ENCODE measurements at regions not wholly inside any gene's neighbourhood (a gene's known extent, or its start where the extent isn't known, plus 50 kb on each side); places are given as distances from the start of the nearest gene placed in this dataset.

DNA sequence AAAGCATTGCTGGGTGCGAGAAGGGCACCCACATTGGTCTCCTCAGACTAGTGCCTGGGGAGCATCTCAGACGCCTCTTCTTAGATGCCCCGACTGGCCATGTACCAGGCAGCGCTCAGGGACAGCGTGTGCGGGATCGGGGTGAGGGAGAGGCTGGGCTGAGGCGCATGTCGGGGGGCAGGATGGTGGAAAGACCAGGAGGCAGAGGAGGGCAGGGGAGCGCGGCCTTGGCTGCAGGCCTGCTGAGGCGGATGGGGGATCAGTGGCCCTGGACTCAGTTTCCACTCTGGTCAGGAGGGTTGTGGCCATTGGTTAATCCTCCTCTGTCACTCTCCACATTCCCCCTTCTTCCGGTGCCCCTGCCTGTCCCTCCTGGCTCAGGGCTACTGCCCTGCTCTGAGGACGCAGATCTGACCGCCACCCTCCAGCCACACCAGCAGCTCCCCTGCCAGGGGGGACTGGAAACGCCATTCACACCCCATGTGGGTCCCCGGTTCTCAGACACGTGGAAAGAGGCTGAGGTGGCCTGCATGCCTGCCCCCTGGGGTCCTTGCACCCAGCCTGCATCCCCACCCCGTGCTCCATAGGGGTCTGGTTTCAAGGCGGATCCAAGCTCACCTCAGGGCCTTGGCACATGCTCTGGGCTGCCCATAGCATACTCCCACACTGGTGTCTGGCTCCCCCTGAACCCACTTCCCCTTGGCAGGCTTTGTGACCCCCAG, 105.9 kb downstream of the CPZ start:
- DNase-seq (ENCODE audit: low read depth), result no peak

DNA sequence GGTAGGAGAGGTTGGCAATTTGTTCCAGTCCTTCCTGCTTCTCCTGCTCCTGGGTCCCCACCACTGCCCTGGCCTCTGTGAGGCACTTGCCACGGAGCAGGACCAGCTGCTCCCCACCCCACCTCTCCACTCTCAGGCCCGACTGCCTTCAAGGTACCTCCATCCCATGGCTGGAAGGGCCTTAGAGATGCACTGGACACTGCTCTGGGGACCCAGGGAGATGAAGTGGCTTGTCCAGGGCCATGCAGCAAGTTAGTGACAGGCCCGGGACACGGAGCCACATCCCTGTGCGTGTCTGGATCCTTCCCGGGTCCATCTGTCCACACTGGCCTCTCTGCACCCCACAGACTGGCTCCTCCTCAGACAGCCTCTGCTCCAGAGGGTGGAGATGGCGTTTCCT, 105.3 kb downstream of the CPZ start:
- DNase-seq (ENCODE audit: low read depth), result no peak

DNA sequence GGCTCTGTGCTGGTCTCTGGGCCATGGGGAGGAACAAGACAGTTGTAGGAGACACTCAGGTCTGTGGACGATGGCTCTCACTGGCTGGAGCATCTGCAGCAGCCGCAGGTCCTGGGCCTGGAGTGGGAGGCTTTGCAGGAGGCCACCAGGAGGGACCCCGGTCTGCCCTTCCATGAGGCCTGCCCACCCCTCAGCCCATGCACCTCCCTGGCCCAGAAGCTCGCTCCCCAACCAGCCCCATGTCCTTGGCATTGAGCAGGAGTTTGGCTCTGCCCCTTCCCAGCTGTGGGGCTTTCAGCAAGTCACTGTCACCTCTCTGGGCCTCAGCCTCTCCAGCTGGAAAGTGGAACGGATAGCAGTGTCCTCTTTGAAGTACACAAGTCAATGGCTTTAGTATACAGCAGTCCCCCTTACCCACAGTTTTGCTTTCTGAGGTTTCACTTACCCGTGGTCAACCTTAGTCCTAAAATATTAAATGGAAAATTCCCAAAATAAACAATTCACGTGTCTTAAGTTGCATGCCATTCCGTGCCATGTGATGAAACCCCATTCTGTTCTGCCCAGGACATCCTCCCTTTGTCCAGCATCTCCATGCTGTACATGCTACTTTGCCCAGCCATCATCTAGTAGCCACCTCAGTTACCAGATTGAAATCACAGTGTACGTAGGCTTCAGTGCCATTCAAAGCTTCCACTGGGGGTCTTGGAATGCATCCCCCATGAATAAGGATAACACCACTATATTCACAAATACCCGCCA, 104.0 kb downstream of the CPZ start:
- no peak for DNase-seq (ENCODE audit: low read depth)

DNA sequence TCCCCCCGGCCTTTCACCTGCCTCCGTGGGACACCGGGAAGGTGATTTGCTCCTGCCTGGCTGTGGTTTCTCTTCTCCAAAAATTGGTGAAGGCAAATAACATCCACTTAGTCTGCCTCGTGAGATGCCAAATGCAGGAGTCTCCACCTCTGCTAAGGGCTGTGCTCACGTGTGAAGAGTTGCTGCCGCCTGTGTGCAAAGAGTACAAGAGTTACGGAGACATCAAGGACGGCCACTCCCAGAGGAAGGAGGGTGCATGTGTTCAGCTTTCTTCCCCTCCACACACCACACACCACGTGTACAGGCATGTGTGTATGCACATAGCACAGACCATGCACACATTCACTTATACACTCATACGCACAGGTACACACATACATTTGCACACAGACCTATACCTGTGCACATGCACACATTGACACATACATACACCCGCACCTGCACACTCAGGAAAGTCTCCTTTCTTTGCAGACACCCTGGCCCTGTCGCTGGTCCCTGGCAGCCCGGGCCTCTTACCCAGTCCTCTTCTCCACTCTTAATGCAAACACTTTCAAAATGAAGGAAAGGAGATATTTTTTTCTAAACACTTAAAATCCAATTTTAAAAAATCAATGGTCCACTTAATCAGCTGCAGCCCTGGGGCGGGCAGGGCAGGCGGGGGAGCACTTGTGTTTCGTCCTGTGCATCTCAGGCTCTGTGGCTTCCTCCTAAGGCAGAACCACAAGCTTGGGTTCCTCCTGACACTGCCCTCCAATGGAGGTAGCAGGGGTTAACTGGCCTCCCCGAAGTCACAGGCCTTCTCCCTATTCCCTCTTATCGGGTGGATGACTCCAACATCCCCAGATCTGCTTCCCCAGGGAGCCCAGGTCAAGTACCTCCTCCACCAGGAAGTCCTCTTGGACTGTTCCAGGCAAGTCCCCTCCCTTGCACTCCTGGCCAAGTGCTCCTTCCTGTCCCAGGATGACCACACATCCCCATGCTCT, 103.0 kb downstream of the CPZ start:
- DNase-seq (ENCODE audit: low read depth), result no peak

DNA sequence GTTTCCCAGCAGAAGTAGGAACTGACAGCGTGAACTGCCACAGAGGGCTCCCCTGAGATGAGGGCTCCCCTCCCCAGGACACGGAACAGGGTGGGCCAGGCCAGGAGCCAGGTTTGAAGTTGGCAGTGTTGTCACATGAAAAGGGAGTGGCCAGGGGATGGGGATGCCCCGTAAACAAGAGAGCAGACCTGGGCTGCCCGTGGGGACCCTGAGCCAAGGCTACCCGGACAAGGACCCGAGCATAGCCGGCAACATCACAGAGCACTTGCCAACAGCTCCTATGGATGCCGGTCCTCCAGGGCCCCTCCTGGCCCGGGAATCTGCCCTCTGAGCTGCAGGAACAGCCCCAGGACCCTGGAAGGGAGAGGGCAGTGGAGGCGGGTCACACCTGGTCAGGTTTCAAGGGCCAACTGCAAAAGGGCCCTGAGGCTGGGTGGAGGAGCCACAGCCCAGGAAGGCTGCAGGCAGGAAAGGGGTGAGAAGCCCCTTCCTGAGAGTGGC, 102.1 kb downstream of the CPZ start:
- DNase-seq (ENCODE audit: low read depth), result no peak

DNA sequence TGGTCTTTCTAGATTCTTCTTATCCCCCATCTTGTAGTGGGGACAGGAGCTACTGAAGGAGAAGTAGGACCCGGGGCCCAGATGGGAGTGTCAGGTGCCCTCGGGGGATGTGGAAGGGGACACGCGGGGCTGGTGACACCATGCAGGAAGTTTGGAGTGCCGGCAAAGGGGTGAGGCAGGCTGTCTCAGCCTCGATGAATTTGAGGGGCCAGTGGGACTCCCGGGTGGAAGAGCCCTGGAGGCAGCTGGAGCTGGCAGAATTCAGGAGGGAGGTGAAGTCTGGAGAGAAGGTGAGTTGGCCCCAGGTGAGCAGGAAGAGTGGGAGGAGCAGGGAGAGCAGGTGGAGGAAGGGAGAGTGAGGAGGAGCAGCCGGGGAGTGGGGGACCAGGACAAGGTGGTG, 101.7 kb downstream of the CPZ start:
- no peak for DNase-seq (ENCODE audit: low read depth)

DNA sequence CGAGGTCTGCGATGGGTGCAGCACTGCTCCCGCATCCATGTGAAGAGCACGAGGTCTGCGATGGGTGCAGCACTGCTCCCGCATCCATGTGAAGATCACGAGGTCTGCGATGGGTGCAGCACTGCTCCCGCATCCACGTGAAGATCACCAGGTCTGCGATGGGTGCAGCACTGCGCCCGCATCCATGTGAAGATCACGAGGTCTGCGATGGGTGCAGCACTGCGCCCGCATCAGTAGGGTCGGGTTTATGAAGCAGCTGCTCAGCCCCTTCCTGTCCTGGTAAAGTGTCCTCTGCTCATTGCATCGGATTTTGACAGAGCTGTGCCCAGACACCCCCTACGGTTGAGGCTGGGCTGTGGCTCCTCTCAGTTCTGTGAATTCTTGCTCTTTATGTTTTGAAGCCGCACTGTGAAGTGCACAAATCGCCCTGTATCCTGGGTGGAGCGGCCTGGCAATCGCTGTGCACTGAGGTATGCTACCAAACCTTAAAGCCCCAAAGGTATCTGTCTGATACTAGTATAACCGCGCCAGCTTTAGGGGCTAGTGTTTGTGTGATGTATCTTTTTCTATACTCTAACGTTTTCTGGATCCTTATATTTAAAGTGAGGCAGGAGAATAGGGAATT, 98.7 kb downstream of the CPZ start:
- DNase-seq (ENCODE audit: low read depth), result no peak

DNA sequence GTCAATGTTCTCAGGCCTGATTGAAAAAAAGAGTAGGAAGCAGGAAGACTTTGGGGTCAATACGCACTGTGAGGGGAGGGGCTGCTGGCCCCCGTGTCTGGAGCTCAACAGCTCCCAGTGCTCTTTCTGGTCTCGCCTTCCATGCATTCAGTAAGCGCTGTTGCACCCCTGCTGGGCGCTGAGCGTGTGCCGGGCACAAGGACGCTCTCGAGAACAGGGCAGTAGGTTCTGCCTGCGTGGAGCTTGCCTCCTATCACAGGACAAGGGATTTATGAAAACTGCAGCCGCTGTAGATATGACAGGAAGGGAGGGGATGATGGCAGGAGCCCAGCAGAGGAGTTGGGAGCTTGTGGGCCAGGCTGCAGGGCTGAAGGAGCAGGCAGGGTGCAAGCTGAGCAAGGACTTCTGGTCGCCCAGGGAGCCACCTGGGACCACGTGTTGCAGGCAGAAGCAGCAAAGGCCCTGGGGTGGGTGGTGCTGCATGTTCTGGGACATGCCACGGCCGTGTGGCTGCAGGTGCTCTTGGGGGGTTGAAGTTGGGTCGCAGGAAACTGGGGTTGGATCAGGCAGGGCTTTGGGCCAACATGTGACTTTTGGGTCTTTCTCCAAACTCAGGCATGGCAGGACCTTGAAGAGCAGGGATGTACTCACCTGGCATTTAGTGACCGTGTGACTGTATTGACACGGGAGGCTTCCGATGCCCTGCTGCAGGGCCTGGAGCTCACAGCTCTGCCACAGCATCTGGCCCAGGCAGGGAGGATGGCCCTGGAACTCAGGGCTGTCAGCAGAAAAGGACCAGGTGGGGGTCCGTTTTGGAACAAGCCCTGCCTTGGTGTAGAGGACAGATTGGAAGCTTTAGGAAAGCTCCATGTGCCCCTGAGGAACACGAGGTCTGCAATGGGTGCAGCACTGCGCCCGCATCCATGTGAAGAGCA, 97.9 kb downstream of the CPZ start:
- no peak for DNase-seq (ENCODE audit: low read depth)

DNA sequence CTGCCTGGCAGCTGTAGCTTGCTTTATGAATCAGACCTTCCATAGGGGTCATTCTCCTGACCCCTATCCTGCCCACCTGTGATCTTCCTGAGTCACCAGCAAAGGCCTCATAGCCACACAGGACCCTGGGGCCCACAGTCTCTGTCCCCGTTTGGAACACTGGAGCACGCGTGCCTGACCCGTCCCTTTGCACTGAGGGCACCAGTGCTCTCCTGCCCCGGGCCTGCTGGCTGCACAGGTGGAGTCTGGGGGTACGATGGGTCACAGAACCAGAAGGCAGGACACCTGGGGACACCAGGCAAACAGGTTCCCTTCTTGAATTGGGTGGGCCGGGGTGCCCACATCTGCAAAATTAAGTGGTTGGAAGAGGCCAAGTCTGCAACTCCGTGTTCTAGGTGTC, 97.2 kb downstream of the CPZ start:
- no peak for DNase-seq (ENCODE audit: low read depth)

DNA sequence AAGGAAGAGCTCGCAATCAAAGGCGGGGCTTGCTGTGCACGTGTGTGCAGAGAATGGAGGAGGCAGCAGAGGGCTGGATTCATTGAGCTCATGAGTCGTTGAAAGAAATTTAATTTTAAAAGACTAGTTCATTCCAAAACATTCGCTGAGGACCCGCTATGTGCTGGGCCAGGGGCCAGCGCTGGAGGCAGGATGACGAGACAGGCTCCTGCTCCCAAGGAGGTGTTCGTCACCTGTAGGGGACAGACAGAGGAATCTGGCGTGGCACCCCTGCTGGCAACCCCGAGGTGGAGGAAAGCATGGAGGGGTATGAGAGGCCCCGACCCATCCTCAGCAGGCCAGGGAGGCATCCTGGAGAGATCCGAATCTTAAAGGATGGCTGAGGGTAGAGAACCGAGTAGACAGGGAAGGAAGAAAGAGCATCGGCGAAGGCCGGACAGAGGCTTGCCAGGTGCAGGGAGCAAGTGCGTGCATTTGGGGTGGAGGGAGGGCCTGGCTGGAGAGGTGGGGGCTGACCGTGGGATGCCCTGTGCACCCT, 96.4 kb downstream of the CPZ start:
- no peak for DNase-seq (ENCODE audit: low read depth)

DNA sequence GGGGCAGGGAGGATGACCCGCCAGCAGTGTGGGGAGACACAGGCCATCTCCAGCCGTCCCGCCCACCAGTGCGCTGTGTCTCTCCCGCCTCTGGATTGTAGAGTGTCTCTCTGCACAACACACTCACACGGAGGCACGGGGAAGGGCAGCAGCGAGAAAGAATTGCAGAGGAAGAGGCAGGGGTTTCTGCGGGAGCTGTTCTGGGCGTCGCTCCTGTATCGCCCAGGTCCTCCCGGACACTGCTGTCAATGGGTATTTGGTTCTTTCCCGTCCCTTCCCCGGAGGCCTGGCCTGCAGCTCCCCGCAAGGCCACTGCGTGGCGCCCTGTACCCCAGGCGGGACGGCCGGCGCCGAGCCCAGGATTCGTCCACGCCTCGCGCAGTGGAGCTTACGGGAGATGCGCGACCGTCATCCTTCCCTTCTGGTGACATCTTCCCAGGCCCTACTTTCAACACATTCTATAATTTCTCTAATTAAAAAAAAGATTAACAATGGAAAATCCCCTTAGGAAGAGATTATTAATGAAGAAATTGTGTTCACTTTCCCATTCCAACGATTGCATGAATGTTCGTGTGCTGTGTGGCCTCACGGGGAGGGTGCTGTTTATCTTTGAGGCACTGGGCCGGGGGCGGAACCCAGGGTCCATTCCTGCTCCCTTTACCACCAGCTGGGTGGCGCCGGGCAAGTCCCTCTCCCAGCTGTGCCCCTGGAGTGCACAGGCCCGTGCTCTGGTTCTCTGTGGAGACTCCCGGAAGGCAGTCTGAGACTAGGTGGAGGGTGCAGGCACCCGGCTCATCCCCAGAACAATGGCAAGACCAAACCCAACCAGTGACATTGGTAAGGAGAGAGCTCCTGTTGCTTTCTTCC, 95.7 kb downstream of the CPZ start:
- peak; percentile 7 for DNase-seq (ENCODE audit: low read depth)

DNA sequence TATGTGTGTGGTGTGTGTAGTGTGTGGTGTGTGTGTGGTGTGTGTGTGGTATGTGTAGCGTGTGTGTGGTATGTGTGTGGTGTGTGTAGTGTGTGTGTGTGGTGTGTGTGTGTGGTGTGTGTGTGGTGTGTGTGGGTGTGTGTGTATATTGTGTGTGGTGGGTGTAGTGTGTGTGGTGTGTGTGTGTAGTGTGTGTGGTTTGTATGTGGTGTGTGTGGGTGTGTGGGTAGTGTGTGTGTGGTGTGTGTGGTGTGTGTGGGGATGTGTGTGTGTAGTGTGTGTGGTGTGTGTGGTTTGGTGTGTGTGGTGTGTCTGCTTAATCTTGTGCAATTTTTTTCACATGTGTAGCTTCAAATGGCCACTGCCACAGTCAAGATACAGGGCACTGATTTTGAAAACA, 94.5 kb downstream of the CPZ start:
- no peak for DNase-seq (ENCODE audit: low read depth)

DNA sequence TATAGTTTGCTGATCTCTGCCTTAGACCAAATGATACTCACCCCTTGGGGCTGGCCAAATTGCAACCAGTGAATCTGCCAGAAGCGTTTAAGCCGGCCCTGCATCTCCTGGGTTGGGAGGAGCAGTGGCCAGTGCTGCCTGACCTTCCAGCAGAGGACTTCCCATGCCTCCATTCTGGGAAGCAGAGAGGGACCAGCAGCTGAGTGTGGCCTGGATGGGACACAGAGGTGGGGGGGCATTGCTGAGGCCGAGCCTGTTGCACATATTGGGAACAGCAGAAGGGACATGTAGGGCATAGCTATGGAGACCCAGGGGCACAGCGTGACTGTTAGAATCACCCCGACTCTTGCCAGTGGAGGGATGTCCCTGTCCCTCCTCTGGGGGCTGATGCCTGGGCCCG, 93.3 kb downstream of the CPZ start:
- no peak for DNase-seq (ENCODE audit: low read depth)

DNA sequence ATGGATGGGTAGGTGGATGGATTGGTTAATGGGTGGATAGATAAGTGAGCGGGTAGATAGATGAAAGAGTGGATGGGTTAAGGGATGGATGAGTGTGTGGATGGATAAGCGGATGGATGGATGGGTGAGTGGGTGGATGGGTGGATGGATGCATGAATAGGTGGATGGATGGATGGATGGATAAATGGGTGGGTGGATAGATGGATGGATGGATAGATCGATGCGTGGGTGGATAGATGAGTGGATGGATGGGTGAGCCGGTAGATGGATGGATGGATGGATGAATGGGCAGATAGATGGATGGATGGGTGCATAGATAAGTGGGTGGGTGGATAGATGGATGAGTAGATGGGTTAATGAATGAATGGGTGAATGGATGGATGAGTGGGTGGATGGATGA, 90.9 kb downstream of the CPZ start:
- no peak for DNase-seq (ENCODE audit: low read depth)

DNA sequence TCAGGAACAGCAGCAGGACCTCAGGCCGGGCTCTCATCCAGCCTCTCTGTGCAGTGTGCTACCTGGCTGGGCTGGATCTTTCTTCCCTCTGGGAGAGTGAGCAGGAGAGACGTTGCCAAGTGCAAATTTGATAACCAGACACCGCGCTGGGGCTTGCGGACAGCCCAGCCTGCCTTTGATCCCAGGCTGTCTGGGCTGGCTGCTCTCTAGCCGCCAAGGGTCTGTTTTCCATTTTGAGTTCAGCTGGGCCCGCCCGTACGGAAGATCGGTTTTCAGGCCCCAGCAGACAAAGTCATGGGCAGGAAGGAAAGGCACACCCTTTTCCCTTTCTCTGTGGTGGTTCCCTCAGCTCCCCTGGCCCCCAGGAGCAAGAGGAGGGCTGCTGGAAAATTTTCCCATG, 90.2 kb downstream of the CPZ start:
- no peak for DNase-seq (ENCODE audit: low read depth)

DNA sequence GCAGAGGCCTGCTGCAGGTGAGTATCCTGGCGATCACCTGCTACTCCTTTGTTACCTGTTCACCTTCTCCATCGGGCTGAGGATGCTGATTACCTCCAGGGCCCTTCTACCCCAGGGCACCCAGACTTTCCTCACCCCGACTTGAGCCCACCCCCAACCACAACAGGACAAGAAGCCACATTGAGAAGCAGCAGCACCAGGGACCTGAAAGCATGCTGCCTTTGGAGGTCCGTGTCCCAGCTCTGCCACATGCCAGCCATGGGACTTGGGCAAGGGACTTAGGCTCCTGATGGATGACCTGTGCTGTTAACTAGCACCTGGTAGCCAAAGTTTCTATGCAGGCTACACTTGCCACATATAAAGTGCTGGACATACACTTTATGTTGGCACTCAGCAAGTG, 89.7 kb downstream of the CPZ start:
- DNase-seq (ENCODE audit: low read depth), result no peak

DNA sequence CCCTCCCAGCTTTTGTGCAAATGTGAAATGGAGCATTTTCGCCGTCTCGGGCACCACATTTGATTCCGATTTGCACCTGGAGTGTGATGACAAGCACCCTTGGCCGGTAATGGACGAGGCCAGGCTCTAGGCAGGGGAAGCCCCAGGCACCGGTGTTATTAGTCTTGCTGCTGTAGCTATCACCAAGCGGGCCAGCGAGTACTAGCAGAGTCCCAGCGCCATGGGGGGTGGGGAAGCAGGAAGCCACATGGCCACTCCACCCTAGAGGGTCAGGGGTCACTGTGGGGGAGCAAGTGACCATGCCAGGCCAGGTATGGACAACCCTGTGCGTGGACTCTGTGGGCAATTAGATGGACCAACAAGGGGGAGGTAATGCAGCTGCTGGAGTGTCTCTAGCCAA, 88.8 kb downstream of the CPZ start:
- DNase-seq (ENCODE audit: low read depth), result no peak

DNA sequence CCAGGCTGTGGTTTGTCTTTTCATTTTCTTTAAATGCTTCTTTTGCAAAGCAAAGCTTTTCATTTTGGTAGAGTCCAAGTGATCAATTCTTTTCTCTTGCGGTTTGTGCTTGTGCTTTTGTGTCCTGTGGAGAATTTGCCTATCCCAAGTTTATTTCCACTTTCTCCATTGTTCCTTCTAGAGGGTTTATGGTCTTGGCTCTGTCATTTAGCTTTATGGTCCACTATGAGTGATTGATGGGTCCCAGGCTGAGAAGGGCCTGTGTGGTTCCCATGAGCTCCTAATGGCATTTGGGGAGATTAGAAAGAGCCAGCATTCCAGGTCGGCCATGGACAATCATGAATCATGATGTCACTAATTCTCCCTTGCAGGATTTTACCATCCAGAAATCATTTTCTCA, 86.5 kb downstream of the CPZ start:
- no peak for DNase-seq (ENCODE audit: low read depth)

DNA sequence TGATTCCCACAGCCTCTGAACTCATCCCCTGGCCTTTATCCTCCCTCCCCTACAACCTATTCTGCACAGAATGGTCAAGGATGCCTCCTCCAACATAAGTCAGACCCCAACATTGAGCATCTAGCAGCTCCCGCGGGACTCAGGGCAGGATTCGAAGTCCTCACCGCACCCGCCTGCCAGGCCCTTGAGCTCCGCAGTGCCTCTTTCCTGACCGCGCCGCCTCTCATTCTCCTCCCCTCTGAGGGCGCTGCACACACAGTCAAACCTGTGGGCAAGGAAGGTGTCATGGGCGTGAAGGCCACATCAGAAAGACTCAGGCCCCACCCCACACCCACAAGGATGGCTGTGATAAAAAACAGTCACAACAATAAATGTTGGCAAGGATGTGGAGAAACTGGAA, 84.1 kb downstream of the CPZ start:
- no peak for DNase-seq (ENCODE audit: low read depth)

DNA sequence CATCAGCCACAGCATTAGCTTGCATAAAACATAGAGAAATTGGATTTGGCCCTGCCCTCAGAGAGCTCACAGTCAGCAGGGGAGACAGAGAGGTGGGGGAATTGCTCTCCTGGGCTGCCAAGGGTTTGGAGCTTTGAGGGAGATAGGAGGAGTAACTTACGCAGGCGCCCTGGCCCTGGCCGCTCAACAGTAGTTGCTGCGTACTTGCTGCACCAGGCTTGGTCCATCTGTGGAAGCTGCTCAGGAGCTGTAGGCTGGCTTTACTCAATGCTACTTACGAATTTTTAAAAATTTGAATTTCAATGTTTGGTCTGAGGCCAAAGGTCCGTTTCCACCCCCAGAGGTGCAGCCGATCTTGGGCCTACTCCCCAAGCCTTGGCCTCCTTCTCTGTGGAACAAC, 83.3 kb downstream of the CPZ start:
- no peak for DNase-seq (ENCODE audit: low read depth)
